8988T (cell line): ENCODE measurements at regions not wholly inside any gene's neighbourhood (a gene's known extent, or its start where the extent isn't known, plus 50 kb on each side); places are given as distances from the start of the nearest gene placed in this dataset.
"Not testable (repeated sequence)": the region's sequence is repeated elsewhere in the genome, so short reads cannot be mapped to it uniquely, and the experiment has no call there.

ENCODE experiments used
- DNase-seq: peaks from one replicate; pipeline ENCODE4 v3.0.0; 2011

GRCh38 chr6:145266432-145267075 is 468.8 kb downstream of the EPM2A start:
- no peak for DNase-seq

GRCh38 chr6:145267076-145267867 is 468.0 kb downstream of the EPM2A start:
- no peak for DNase-seq

GRCh38 chr6:145270464-145270863 is 464.9 kb downstream of the EPM2A start:
- DNase-seq: no peak

- no peak for DNase-seq
Observed at GRCh38 chr6:145271040-145271439, 464.3 kb downstream of the EPM2A start.

GRCh38 chr6:145271577-145271976 is 463.7 kb downstream of the EPM2A start:
- DNase-seq: no peak

- no peak for DNase-seq
Observed at GRCh38 chr6:145272246-145272645, 463.1 kb downstream of the EPM2A start.

GRCh38 chr6:145273136-145273535 is 462.2 kb downstream of the EPM2A start:
- DNase-seq: no peak

- no peak for DNase-seq
Observed at GRCh38 chr6:145274083-145274482, 461.2 kb downstream of the EPM2A start.

- no peak for DNase-seq
Observed at GRCh38 chr6:145275019-145275418, 460.3 kb downstream of the EPM2A start.

- DNase-seq: no peak
Observed at GRCh38 chr6:145275787-145276186, 459.5 kb downstream of the EPM2A start.

- no peak for DNase-seq
Observed at GRCh38 chr6:145276756-145277155, 458.6 kb downstream of the EPM2A start.

GRCh38 chr6:145277358-145278086 is 457.8 kb downstream of the EPM2A start:
- DNase-seq: no peak

- DNase-seq: no peak
Observed at GRCh38 chr6:145278163-145278807, 457.0 kb downstream of the EPM2A start.

- DNase-seq: no peak
Observed at GRCh38 chr6:145279551-145279950, 455.8 kb downstream of the EPM2A start.

GRCh38 chr6:145279993-145280392 is 455.3 kb downstream of the EPM2A start:
- no peak for DNase-seq

GRCh38 chr6:145283209-145283608 is 452.1 kb downstream of the EPM2A start:
- not testable (repeated sequence) for DNase-seq

- DNase-seq: no peak
Observed at GRCh38 chr6:145283856-145284255, 451.5 kb downstream of the EPM2A start.

GRCh38 chr6:145286916-145287315 is 448.4 kb downstream of the EPM2A start:
- no peak for DNase-seq

- DNase-seq: no peak
Observed at GRCh38 chr6:145289573-145289972, 445.7 kb downstream of the EPM2A start.

- DNase-seq: no peak
Observed at GRCh38 chr6:145290122-145290521, 445.2 kb downstream of the EPM2A start.

- no peak for DNase-seq
Observed at GRCh38 chr6:145292066-145292465, 443.3 kb downstream of the EPM2A start.

- DNase-seq: no peak
Observed at GRCh38 chr6:145294942-145295341, 440.4 kb downstream of the EPM2A start.

- DNase-seq: no peak
Observed at GRCh38 chr6:145295746-145296145, 439.6 kb downstream of the EPM2A start.
